ENCODE measurements at regions not wholly inside any gene's neighbourhood (a gene's known extent, or its start where the extent isn't known, plus 50 kb on each side); places are given as distances from the start of the nearest gene placed in this dataset.

- no peak for TF ChIP-seq POLR2A (IDR thresholded peaks at IDR 0.05)
- no peak for TF ChIP-seq CTCF (IDR thresholded peaks at IDR 0.05)
These were observed 117.4 kb upstream of the ACKR3 start for GRCh38 chr2:236452238-236452637.

Data from body of pancreas (tissue), 4 donors.